C4-2B (cell line): ENCODE measurements at regions not wholly inside any gene's neighbourhood (a gene's known extent, or its start where the extent isn't known, plus 50 kb on each side); places are given as distances from the start of the nearest gene placed in this dataset.

ENCODE experiments used
- ZFX ChIP-seq: fragments of 450-650 bp; IDR thresholded peaks from 2 replicates; pipeline ENCODE4 v1.6.1; 2017
- TF ChIP-seq, protein P1 (sequence below): fragments of 450-650 bp; conservative IDR thresholded peaks from 2 replicates; pipeline ENCODE4 v1.5.1; 2017; ENCODE audit warnings: mild to moderate bottlenecking

DNA sequence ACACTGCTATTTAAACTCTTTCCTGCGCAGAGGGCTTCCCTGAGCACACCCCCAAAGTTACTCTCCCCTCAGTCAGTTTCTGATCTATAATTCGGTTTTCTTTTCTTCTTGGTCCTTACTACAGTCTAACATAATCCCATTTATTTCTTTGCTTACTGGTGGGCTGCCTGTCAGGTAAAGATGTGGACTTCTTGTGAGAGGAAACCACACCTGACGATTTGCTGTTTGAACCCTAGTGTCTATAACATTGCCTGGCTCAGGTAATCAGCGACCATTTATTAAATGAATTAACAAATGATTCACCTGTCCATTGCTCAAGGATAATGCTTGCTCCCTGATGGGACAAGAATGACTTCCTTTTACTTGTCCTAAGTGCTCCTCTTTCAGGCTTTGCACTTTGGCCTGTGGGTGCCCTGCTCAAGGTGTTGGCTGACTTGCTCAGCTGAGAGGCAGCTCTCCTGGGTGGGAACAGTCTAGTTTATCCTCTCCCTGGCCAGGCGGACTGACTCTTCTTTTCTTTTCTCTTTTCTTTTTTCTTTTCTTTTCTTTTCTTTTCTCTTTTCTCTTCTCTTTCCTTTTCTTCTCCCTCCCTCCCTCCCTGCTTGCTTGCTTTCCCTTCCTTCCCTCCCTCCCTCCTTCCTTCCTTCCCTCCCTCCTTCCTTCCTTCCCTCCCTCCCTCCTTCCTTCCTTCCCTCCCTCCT is 233.1 kb downstream of the BCAS1 start:
- TF ChIP-seq, protein P1, sequence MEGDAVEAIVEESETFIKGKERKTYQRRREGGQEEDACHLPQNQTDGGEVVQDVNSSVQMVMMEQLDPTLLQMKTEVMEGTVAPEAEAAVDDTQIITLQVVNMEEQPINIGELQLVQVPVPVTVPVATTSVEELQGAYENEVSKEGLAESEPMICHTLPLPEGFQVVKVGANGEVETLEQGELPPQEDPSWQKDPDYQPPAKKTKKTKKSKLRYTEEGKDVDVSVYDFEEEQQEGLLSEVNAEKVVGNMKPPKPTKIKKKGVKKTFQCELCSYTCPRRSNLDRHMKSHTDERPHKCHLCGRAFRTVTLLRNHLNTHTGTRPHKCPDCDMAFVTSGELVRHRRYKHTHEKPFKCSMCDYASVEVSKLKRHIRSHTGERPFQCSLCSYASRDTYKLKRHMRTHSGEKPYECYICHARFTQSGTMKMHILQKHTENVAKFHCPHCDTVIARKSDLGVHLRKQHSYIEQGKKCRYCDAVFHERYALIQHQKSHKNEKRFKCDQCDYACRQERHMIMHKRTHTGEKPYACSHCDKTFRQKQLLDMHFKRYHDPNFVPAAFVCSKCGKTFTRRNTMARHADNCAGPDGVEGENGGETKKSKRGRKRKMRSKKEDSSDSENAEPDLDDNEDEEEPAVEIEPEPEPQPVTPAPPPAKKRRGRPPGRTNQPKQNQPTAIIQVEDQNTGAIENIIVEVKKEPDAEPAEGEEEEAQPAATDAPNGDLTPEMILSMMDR: no peak
- TF ChIP-seq ZFX: no peak
